Endothelial cell of umbilical vein (primary cell): ENCODE measurements at regions not wholly inside any gene's neighbourhood (a gene's known extent, or its start where the extent isn't known, plus 50 kb on each side); places are given as distances from the start of the nearest gene placed in this dataset.

ENCODE experiments used
- CTCF ChIP-seq, 2 donors: IDR thresholded peaks; 1 replicate in 1 of 2; 2 replicates in 1 of 2; pipeline ENCODE4 v1.5.1; 2011; ENCODE audit warnings: low read length in 2 of 2, mild to moderate bottlenecking in 2 of 2, moderate library complexity in 2 of 2, control low read depth in 1 of 2, inconsistent platforms in 1 of 2, low read depth in 1 of 2; ENCODE audit not compliant: insufficient read depth in 1 of 2; ENCODE audit errors: extremely low read depth in 1 of 2
- EZH2 ChIP-seq: IDR thresholded peaks from 2 replicates; pipeline ENCODE4 v1.6.1; 2012; ENCODE audit warnings: borderline replicate concordance, low read depth, mild to moderate bottlenecking, moderate library complexity, low read length, inconsistent platforms; ENCODE audit not compliant: severe bottlenecking
- FOS ChIP-seq: IDR thresholded peaks from 2 replicates; pipeline ENCODE4 v1.6.1; 2011; ENCODE audit warnings: mild to moderate bottlenecking, low read length, moderate library complexity, borderline replicate concordance; ENCODE audit not compliant: insufficient read depth
- GATA2 ChIP-seq: IDR thresholded peaks from 2 replicates; pipeline ENCODE4 v1.7.0; 2011; ENCODE audit warnings: low read depth, mild to moderate bottlenecking, moderate library complexity, mixed read lengths, low read length; ENCODE audit not compliant: insufficient read length, insufficient read depth
- JUN ChIP-seq: IDR thresholded peaks from 2 replicates; pipeline ENCODE4 v1.6.1; 2011; ENCODE audit warnings: borderline replicate concordance, low read depth; ENCODE audit not compliant: insufficient read length, insufficient read depth
- MAX ChIP-seq: IDR thresholded peaks from 2 replicates; pipeline ENCODE4 v1.6.1; 2011; ENCODE audit not compliant: insufficient read depth, insufficient read length
- MYC ChIP-seq: IDR thresholded peaks from one replicate; pipeline ENCODE4 v1.6.1; 2011; ENCODE audit warnings: mild to moderate bottlenecking, low read depth, low read length
- POLR2A ChIP-seq: IDR thresholded peaks from 2 replicates; pipeline ENCODE4 v1.6.1; 2012; ENCODE audit warnings: low read depth, mild to moderate bottlenecking, control low read depth, low read length
- POLR2AphosphoS5 ChIP-seq: IDR thresholded peaks from 2 replicates; pipeline ENCODE4 v1.6.1; 2012; ENCODE audit warnings: low read depth, mild to moderate bottlenecking, control low read depth, low read length, moderate library complexity; ENCODE audit not compliant: insufficient read depth

- no peak for TF ChIP-seq FOS
- no peak for TF ChIP-seq CTCF (IDR thresholded peaks at IDR 0.05; ENCODE audit: extremely low read depth in 1 of 2, insufficient read depth in 1 of 2, low read depth in 1 of 2, low read length in 2 of 2)
- no peak for TF ChIP-seq EZH2
- no peak for TF ChIP-seq POLR2A
- no peak for TF ChIP-seq MYC
- no peak for TF ChIP-seq POLR2AphosphoS5
- TF ChIP-seq JUN, result no peak
- no peak for TF ChIP-seq MAX
- no peak for TF ChIP-seq GATA2
Observed at GRCh38 chr3:83649692-83650091, 1309.1 kb upstream of the CADM2 start.
